ENCODE measurements at regions not wholly inside any gene's neighbourhood (a gene's known extent, or its start where the extent isn't known, plus 50 kb on each side); places are given as distances from the start of the nearest gene placed in this dataset.
"Not testable (repeated sequence)": the region's sequence is repeated elsewhere in the genome, so short reads cannot be mapped to it uniquely, and the experiment has no call there.

DNA sequence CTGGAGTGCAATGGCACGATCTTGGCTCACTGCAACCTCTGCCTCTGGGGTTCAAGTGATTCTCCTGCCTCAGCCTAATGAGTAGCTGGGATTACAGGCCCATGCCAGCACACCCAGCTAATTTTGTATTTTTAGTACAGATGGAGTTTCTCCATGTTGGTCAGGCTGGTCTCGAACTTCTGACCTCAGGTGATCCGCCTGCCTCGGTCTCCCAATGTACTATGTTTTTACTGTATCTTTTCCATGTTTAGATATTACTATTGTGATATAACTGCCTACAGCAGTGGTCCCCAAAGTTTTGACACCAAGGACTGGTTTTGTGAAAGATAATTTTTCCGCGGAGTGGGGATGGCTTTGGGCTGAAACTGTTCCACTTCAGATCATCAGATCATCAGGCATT is 187.0 kb upstream of the TPTE start:
- TF ChIP-seq, protein P1, sequence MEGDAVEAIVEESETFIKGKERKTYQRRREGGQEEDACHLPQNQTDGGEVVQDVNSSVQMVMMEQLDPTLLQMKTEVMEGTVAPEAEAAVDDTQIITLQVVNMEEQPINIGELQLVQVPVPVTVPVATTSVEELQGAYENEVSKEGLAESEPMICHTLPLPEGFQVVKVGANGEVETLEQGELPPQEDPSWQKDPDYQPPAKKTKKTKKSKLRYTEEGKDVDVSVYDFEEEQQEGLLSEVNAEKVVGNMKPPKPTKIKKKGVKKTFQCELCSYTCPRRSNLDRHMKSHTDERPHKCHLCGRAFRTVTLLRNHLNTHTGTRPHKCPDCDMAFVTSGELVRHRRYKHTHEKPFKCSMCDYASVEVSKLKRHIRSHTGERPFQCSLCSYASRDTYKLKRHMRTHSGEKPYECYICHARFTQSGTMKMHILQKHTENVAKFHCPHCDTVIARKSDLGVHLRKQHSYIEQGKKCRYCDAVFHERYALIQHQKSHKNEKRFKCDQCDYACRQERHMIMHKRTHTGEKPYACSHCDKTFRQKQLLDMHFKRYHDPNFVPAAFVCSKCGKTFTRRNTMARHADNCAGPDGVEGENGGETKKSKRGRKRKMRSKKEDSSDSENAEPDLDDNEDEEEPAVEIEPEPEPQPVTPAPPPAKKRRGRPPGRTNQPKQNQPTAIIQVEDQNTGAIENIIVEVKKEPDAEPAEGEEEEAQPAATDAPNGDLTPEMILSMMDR (IDR thresholded peaks at IDR 0.05): not testable (repeated sequence)
- TF ChIP-seq POLR2A, POLR2AphosphoS5, EP300 (IDR thresholded peaks at IDR 0.05): not testable (repeated sequence)

Data from sigmoid colon (tissue), 4 donors.